ENCODE measurements at regions not wholly inside any gene's neighbourhood (a gene's known extent, or its start where the extent isn't known, plus 50 kb on each side); places are given as distances from the start of the nearest gene placed in this dataset.
A peak's percentile ranks its signal among the peaks of the same experiment; 100 is the strongest.

DNA sequence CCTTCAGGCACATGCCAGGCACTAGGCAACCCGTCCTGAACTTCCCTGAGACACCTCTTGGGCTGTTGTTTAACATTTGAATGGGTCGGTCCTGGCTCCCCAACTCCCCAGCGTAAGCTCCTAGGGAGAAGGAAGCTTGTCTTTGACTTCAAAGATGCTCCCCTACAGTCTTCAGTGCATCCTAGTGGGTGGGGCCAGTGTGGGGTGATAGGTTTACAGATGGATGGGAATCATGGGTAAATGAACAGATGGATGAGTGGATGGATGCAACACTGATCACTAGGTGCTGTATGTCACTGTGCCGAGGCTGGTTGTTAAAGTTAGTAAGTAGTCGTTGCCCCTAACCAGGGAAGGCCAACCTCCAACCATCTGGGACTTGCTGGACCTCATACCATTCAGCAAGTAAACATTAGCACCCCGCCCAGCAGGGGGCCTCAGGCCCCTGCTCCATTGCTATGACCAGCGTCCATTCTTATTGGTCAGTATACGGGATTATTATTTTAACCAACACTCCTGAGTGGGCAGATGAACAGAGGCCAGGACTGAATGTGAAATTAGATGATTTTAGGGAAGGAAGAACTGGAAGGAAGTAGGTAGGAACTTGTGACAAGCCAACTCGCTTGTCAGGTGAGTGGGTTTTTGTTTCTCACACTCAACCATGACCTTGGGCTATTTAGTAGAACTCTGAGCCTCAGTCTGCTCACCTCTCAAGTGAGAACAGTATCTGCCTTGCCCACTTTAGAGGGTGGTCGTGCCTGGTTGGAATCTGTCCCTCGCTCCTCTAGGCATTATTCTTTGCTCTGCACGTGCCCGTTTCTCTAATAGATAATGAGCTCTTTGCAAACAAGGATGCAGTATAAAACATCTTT, 82.9 kb upstream of the FOXP4 start:
- ChIA-PET CTCF (interaction anchor here (1.0 kb wide), 1 partner anchor 129 kb away, joined by 3 read pairs; no protein-coding TSS in a partner anchor), POLR2A (ENCODE audit: unreplicated experiment) (interaction anchor here (0.5 kb wide), 1 partner anchor 134 kb away, joined by 5 read pairs; no protein-coding TSS in a partner anchor)
- ATAC-seq (ENCODE audit: low read depth) (peak; percentile 99), DNase-seq (peak; percentile 77)
- Histone ChIP-seq H4K20me1 (ENCODE audit: insufficient read depth, low read length) (no peaks in the 10 kb centered on the region; the same call in 1 of the 2 replicates), H4K8ac (ENCODE audit: low read depth in 2 of 2, low read length in 2 of 2) (no peak overlapping the region), H2BK120ac (ENCODE audit: low read depth, low read length) (no peak overlapping the region), H3K79me1 (ENCODE audit: low read depth in 1 of 2, low read length in 2 of 2) (no peaks in the 10 kb centered on the region), H3K4me1 (ENCODE audit: control insufficient read depth, insufficient read depth, low read length) (no peaks in the 10 kb centered on the region), H2BK15ac (ENCODE audit: low read depth, low read length) (0 out of 3 replicates have a peak overlapping the region, but pooled peaks have one; percentile 25), H3K18ac (ENCODE audit: low read depth, low read length) (no peak overlapping the region), H2AK5ac (ENCODE audit: low read depth, low read length) (peak overlapping the region; percentile 30; the same call in 1 of the 2 replicates), H3K4ac (ENCODE audit: low read depth, low read length) (no peak overlapping the region), H2AK9ac (replicated peaks; ENCODE audit: low read depth, low read length, poor library complexity) (no peak overlapping the region), H4K5ac (ENCODE audit: low read depth, low read length) (no peak overlapping the region), H3K36me3 (ENCODE audit: control insufficient read depth, insufficient read depth, low read length) (no peaks in the 10 kb centered on the region), H3K4me3 (ENCODE audit: insufficient read depth, low read depth, low read length) (no peak overlapping the region), H3K23ac (ENCODE audit: low read depth, low read length) (no peak overlapping the region), H3K9me1 (ENCODE audit: insufficient read depth, low read length) (no peaks in the 10 kb centered on the region), H2BK5ac (ENCODE audit: low read depth, low read length, poor library complexity, severe bottlenecking) (no peak overlapping the region), H3K14ac (replicated peaks; ENCODE audit: low read depth, low read length) (no peak overlapping the region), H2BK20ac (ENCODE audit: low read depth, low read length) (no peak overlapping the region), H4K91ac (ENCODE audit: insufficient read depth, low read depth, low read length) (no peak overlapping the region), H3K4me2 (ENCODE audit: low read depth, low read length) (no peak overlapping the region), H3K56ac (ENCODE audit: extremely low read depth, insufficient read depth, low read length) (no peak overlapping the region), H3K27ac (ENCODE audit: insufficient read depth, low read length) (no peak overlapping the region), H2AFZ (replicated peaks; ENCODE audit: low read length, poor library complexity) (peak overlapping the region; percentile 0), H3K27me3 (ENCODE audit: control insufficient read depth, insufficient read depth, low read length) (peaks cover 27% of the 10 kb centered on the region), H3K9me3 (ENCODE audit: control insufficient read depth, insufficient read depth, low read length) (no peaks in the 10 kb centered on the region), H3K9ac (ENCODE audit: low read depth, low read length) (no peak overlapping the region)
- BruUV-seq (replicated peaks): no TSS peak
- in situ Hi-C loops (cut with MboI; ENCODE audit: low sequenced_read_pairs) (loop anchor here (10.0 kb wide), 1 partner anchor 122 kb away; no protein-coding TSS in a partner anchor), dilution Hi-C loops (cut with HindIII; ENCODE audit: low sequenced_read_pairs, unreplicated experiment) (no loop called here), intact Hi-C loops (cut with micrococcal nuclease) (loop anchor here (1.0 to 2.0 kb wide), 3 partner anchors 118 to 220 kb away; no protein-coding TSS in a partner anchor)
- no CpG with 5 or more reads among the region's 13 CpGs for WGBS, 2 experiments (ENCODE audit: extremely low coverage in 2 of 2, insufficient read length in 1 of 2)
- TF ChIP-seq CTCF (conservative IDR thresholded peaks at IDR 0.05; ENCODE audit: low read depth, low read length): peak; percentile 92
- TF ChIP-seq RCOR1 (IDR thresholded peaks at IDR 0.05; ENCODE audit: insufficient replicate concordance, low read length): no peak
- TF ChIP-seq RAD21 (IDR thresholded peaks at IDR 0.05; ENCODE audit: low read length): peak; percentile 91
- peak; percentile 92 for TF ChIP-seq SMC3 (IDR thresholded peaks at IDR 0.05; ENCODE audit: low read depth, low read length)
- 0 out of 2 replicates have a peak, but pooled peaks have one; percentile 32 for TF ChIP-seq POLR2A (IDR thresholded peaks at IDR 0.05; ENCODE audit: low read depth, low read length)

Data from IMR-90 (cell line).